ENCODE measurements at regions not wholly inside any gene's neighbourhood (a gene's known extent, or its start where the extent isn't known, plus 50 kb on each side); places are given as distances from the start of the nearest gene placed in this dataset.

DNA sequence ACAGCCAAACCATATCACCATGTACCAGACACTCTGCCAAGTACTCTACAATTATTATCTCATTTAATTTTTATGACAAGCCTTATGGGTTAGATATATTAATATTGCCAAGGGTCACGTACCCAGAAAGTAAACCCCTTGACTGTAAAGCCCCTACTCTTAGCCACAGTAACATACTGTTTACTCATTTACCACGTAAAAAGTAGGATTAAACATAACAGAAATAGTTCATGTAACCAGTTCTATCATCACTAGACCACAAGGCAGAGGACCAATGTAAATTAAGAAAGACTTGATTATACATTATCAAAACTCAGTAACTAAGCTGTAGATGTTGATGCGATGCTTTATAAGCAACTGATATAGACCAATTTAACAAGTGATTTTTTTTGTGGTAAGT lies 101.5 kb upstream of the CNTNAP4 start:
- TF ChIP-seq, protein P1, sequence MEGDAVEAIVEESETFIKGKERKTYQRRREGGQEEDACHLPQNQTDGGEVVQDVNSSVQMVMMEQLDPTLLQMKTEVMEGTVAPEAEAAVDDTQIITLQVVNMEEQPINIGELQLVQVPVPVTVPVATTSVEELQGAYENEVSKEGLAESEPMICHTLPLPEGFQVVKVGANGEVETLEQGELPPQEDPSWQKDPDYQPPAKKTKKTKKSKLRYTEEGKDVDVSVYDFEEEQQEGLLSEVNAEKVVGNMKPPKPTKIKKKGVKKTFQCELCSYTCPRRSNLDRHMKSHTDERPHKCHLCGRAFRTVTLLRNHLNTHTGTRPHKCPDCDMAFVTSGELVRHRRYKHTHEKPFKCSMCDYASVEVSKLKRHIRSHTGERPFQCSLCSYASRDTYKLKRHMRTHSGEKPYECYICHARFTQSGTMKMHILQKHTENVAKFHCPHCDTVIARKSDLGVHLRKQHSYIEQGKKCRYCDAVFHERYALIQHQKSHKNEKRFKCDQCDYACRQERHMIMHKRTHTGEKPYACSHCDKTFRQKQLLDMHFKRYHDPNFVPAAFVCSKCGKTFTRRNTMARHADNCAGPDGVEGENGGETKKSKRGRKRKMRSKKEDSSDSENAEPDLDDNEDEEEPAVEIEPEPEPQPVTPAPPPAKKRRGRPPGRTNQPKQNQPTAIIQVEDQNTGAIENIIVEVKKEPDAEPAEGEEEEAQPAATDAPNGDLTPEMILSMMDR (IDR thresholded peaks at IDR 0.05; ENCODE audit: low read depth, low read length, poor library complexity, severe bottlenecking) = no peak
- TF ChIP-seq EZH2phosphoT487 (IDR thresholded peaks at IDR 0.05; ENCODE audit: borderline replicate concordance, low read length) = no peak
